Trophoblast cell (in vitro differentiated cells and primary cell): ENCODE measurements at regions not wholly inside any gene's neighbourhood (a gene's known extent, or its start where the extent isn't known, plus 50 kb on each side); places are given as distances from the start of the nearest gene placed in this dataset.
A peak's percentile ranks its signal among the peaks of the same experiment; 100 is the strongest.

Experiments
- DNase-seq, 2 donors: peaks; one replicate each; pipeline ENCODE4 v3.0.0-alpha.2; 2016
- H2AFZ ChIP-seq: 2 replicates; pipeline ENCODE4 v1.6.1; 2013; ENCODE audit warnings: low read length, moderate library complexity, mild to moderate bottlenecking; ENCODE audit not compliant: insufficient read depth, poor library complexity
- H2AK5ac ChIP-seq: 2 replicates; pipeline ENCODE4 v1.6.1; 2013; ENCODE audit warnings: mild to moderate bottlenecking, low read length
- H2BK120ac ChIP-seq: 2 replicates; pipeline ENCODE4 v1.6.1; 2013; ENCODE audit warnings: low read length, mild to moderate bottlenecking, moderate library complexity; ENCODE audit not compliant: insufficient read depth, poor library complexity
- H2BK12ac ChIP-seq: 2 replicates; pipeline ENCODE4 v1.6.1; 2013; ENCODE audit warnings: mild to moderate bottlenecking, low read length, moderate library complexity
- H2BK5ac ChIP-seq: 2 replicates; pipeline ENCODE4 v1.6.1; 2013; ENCODE audit warnings: low read length, low read depth, moderate library complexity, mild to moderate bottlenecking; ENCODE audit not compliant: poor library complexity
- H3K14ac ChIP-seq: 2 replicates; pipeline ENCODE4 v1.6.1; 2013; ENCODE audit warnings: mild to moderate bottlenecking, low read length
- H3K18ac ChIP-seq: 2 replicates; pipeline ENCODE4 v1.6.1; 2013; ENCODE audit warnings: mild to moderate bottlenecking, low read length
- H3K23ac ChIP-seq: 2 replicates; pipeline ENCODE4 v1.6.1; 2013; ENCODE audit warnings: low read length
- H3K27ac ChIP-seq: 2 replicates; pipeline ENCODE4 v1.5.1; 2013; ENCODE audit warnings: low read depth, mild to moderate bottlenecking, inconsistent platforms, low read length, moderate library complexity
- H3K27me3 ChIP-seq: 2 replicates; pipeline ENCODE4 v1.6.1; 2013; ENCODE audit warnings: inconsistent platforms, mild to moderate bottlenecking, low read length, moderate library complexity; ENCODE audit not compliant: insufficient read depth
- H3K36me3 ChIP-seq, 2 experiments: 1 replicate in 1 of 2; 2 replicates in 1 of 2; pipeline ENCODE4 v1.6.1; 2013; ENCODE audit warnings: low read length in 2 of 2, mild to moderate bottlenecking in 2 of 2, moderate library complexity in 1 of 2; ENCODE audit not compliant: insufficient read depth in 2 of 2, control insufficient read depth in 1 of 2
- H3K4ac ChIP-seq: 2 replicates; pipeline ENCODE4 v1.6.1; 2013; ENCODE audit warnings: low read depth, mild to moderate bottlenecking, low read length, moderate library complexity
- H3K4me1 ChIP-seq, 2 experiments: 1 replicate in 1 of 2; 2 replicates in 1 of 2; pipeline ENCODE4 v1.6.1; 2013; ENCODE audit warnings: low read length in 2 of 2, mild to moderate bottlenecking in 2 of 2, moderate library complexity in 1 of 2; ENCODE audit not compliant: insufficient read depth in 2 of 2, control insufficient read depth in 1 of 2
- H3K4me2 ChIP-seq: 2 replicates; pipeline ENCODE4 v1.6.1; 2013; ENCODE audit warnings: inconsistent platforms, mild to moderate bottlenecking, low read length, moderate library complexity
- H3K4me3 ChIP-seq: 2 replicates; pipeline ENCODE4 v1.5.1; 2013; ENCODE audit warnings: mild to moderate bottlenecking, low read depth, low read length, inconsistent platforms
- H3K79me1 ChIP-seq: one replicate; pipeline ENCODE4 v1.6.1; 2013; ENCODE audit warnings: low read length
- H3K79me2 ChIP-seq: 2 replicates; pipeline ENCODE4 v1.6.1; 2013; ENCODE audit warnings: low read length, mild to moderate bottlenecking; ENCODE audit not compliant: control insufficient read depth, insufficient read depth, poor library complexity
- H3K9ac ChIP-seq: 2 replicates; pipeline ENCODE4 v1.6.1; 2013; ENCODE audit warnings: mild to moderate bottlenecking, low read length
- H3K9me3 ChIP-seq: 2 replicates; pipeline ENCODE4 v1.6.1; 2013; ENCODE audit warnings: low read depth, mild to moderate bottlenecking, control low read depth, inconsistent platforms, low read length; ENCODE audit not compliant: insufficient read depth
- H4K12ac ChIP-seq: 2 replicates; pipeline ENCODE4 v1.6.1; 2013; ENCODE audit warnings: low read depth, mild to moderate bottlenecking, low read length, moderate library complexity
- H4K8ac ChIP-seq: 2 replicates; pipeline ENCODE4 v1.6.1; 2013; ENCODE audit warnings: low read depth, mild to moderate bottlenecking, low read length, moderate library complexity
- H4K91ac ChIP-seq: one replicate; pipeline ENCODE4 v1.6.1; 2013; ENCODE audit warnings: low read depth, mild to moderate bottlenecking, low read length, moderate library complexity
- WGBS: extraction: QIAGEN DNeasy Blood & Tissue Kit; methylation state at CpG from one replicate; pipeline ENCODE4 v1.1.7; 2013; ENCODE audit warnings: missing lambda C conversion rate; ENCODE audit not compliant: insufficient read length, insufficient coverage; ENCODE audit errors: extremely low coverage; 5-methylcytosine and 5-hydroxymethylcytosine counted together

DNA sequence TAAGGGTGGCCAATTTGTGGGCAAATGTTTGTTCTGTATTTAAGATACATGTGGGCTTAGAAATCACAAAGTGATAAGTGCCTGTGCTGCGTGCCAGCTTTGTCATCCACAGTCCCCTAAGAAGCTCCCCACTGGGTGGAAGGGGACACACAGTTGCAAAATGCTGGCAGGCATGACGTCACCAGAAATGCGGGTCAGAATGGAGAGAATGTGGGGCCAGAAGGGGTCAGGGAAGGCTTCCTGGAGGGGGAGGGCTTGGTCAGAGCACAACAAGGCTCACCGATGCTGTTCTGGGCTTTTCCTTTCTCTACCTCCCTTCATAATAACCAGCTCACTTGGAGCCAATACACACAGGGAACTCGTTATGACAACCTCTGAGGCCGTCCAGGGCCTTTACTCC is 207.3 kb downstream of the URI1 start:
- no peak overlapping the region for H2AK5ac ChIP-seq
- H3K4me3 ChIP-seq, result no peak overlapping the region
- H3K14ac ChIP-seq, result no peak overlapping the region
- no peak overlapping the region for H2AFZ ChIP-seq
- WGBS, result no CpG with 5 or more reads among the region's 6 CpGs
- H2BK120ac ChIP-seq, result no peak overlapping the region
- H3K4ac ChIP-seq, result no peak overlapping the region
- H3K27ac ChIP-seq, result no peak overlapping the region
- H3K36me3 ChIP-seq, result no peaks in the 10 kb centered on the region
- H2BK5ac ChIP-seq, result no peak overlapping the region
- H3K27me3 ChIP-seq, result no peaks in the 10 kb centered on the region
- no peaks in the 10 kb centered on the region for H3K9me3 ChIP-seq
- H4K12ac ChIP-seq, result no peak overlapping the region
- H3K23ac ChIP-seq, result no peak overlapping the region
- no peak overlapping the region for H2BK12ac ChIP-seq
- no peaks in the 10 kb centered on the region for H3K4me1 ChIP-seq
- no peak overlapping the region for H3K4me2 ChIP-seq
- no peak overlapping the region for H4K8ac ChIP-seq
- peak in 1 of 2 donors; percentile 9 for DNase-seq
- no peak overlapping the region for H3K18ac ChIP-seq
- no peak overlapping the region for H4K91ac ChIP-seq
- no peak overlapping the region for H3K9ac ChIP-seq
- no peaks in the 10 kb centered on the region for H3K79me2 ChIP-seq
- H3K79me1 ChIP-seq, result no peaks in the 10 kb centered on the region

DNA sequence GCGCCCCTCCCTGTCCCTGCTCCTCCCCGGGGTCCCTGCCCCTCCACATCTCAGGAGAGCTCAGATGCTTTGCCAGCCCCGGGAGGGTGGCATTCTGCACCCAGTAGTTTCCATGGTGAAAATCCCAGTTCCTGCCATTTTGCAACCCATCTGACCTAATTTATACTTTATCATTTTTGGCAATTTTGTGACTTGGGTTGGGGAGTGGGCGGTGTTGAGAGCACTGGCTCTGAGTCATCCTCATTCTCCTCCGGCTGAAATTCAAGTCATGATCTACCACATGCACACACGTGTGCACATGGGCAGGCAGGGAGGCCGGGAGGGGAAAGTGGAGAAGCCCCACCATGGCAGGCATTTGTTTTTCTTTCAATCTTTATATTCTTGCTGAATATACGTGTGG is 208.6 kb downstream of the URI1 start:
- Histone ChIP-seq H3K27ac (no peak overlapping the region), H3K79me2 (no peaks in the 10 kb centered on the region), H3K14ac (no peak overlapping the region), H4K91ac (no peak overlapping the region), H2BK5ac (no peak overlapping the region), H3K23ac (no peak overlapping the region), H3K79me1 (no peaks in the 10 kb centered on the region), H2AFZ (no peak overlapping the region), H2AK5ac (no peak overlapping the region), H3K4ac (no peak overlapping the region), H3K27me3 (no peaks in the 10 kb centered on the region), H3K4me1 (no peaks in the 10 kb centered on the region), H3K9ac (no peak overlapping the region), H3K18ac (no peak overlapping the region), H4K8ac (no peak overlapping the region), H3K4me3 (no peak overlapping the region), H3K36me3 (no peaks in the 10 kb centered on the region), H3K9me3 (no peaks in the 10 kb centered on the region), H4K12ac (no peak overlapping the region), H2BK12ac (no peak overlapping the region), H2BK120ac (no peak overlapping the region), H3K4me2 (no peak overlapping the region)
- WGBS, result no CpG with 5 or more reads among the region's 8 CpGs
- no peak for DNase-seq

DNA sequence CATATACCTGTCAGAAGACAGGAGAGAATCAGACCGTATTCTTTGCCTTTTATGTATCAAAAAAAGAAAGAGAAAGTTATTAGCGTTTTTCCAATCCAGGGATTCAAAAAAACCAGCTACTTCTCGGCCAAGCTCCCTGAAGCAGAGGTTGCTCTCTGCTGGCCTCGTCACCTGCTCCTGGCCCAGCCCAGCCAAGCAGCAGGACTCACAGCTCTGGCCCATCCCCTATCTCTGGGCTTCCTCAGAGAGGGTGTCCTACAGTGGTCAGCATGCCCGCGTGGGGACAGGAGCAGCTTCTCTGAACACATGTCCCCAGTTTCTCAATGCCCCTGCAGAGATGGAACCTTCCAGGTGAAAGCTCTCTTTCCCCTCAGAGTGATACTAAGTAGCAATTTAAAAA is 209.0 kb downstream of the URI1 start:
- Histone ChIP-seq H2AK5ac (no peak overlapping the region), H3K9ac (no peak overlapping the region), H3K79me2 (no peaks in the 10 kb centered on the region), H3K23ac (no peak overlapping the region), H3K27ac (no peak overlapping the region), H3K4me3 (no peak overlapping the region), H3K27me3 (no peaks in the 10 kb centered on the region), H2BK5ac (no peak overlapping the region), H2BK12ac (no peak overlapping the region), H4K12ac (no peak overlapping the region), H3K4ac (no peak overlapping the region), H3K14ac (no peak overlapping the region), H3K36me3 (no peaks in the 10 kb centered on the region), H3K4me2 (no peak overlapping the region), H2BK120ac (no peak overlapping the region), H3K18ac (no peak overlapping the region), H3K4me1 (no peaks in the 10 kb centered on the region), H2AFZ (no peak overlapping the region), H3K9me3 (no peaks in the 10 kb centered on the region), H3K79me1 (no peaks in the 10 kb centered on the region), H4K8ac (no peak overlapping the region), H4K91ac (no peak overlapping the region)
- DNase-seq, result no peak
- no CpG with 5 or more reads among the region's 6 CpGs for WGBS

DNA sequence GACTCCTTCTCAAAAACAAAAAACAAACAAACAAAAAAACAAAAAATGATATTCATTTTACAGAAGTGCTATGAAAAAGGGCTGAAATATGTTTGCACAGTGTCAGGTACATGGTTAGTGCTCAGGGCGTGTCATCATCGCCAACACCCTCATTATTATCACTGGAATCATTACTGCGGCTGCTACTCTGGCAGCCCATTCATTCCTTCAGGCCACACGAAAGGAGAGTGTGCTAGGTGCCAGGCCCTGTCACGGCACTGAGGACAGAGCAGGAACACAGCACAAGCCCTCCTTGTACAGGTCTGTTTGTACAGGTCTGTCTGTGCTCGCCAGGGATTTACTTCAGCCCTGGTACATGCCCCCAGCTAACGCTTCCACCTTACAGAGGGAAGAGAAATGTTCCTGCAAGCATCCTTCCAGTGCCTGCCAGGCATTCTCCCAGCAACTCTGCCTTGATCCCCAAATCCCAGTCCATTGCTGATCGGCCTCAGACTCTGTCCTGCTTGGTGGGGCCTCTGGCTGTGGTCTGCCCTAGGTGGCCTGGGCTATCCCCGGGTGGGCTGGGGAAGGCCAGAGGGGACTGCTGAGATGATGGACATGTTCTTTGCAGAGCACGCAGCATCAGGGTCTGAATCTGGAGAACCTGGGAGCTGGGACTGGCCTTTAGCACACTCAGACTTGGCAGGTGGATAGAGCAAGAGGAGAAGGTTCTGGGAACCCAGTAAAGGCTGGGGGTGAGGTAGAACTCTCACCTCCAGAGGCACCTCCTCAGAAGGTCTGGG is 210.7 kb downstream of the URI1 start:
- no peaks in the 10 kb centered on the region for H3K79me2 ChIP-seq
- no peaks in the 10 kb centered on the region for H3K36me3 ChIP-seq
- H4K12ac ChIP-seq, result no peak overlapping the region
- H3K14ac ChIP-seq, result no peak overlapping the region
- WGBS, result no CpG with 5 or more reads among the region's 10 CpGs
- no peak overlapping the region for H3K4me3 ChIP-seq
- H3K9me3 ChIP-seq, result peaks cover 2% of the 10 kb centered on the region
- no peak overlapping the region for H3K18ac ChIP-seq
- no peak overlapping the region for H3K23ac ChIP-seq
- no peak overlapping the region for H4K8ac ChIP-seq
- no peak overlapping the region for H3K9ac ChIP-seq
- no peak overlapping the region for H2BK12ac ChIP-seq
- H3K4ac ChIP-seq, result no peak overlapping the region
- no peak overlapping the region for H3K27ac ChIP-seq
- H2BK120ac ChIP-seq, result no peak overlapping the region
- H2BK5ac ChIP-seq, result no peak overlapping the region
- no peak for DNase-seq
- H2AFZ ChIP-seq, result no peak overlapping the region
- no peaks in the 10 kb centered on the region for H3K27me3 ChIP-seq
- H3K79me1 ChIP-seq, result no peaks in the 10 kb centered on the region
- H4K91ac ChIP-seq, result no peak overlapping the region
- no peak overlapping the region for H2AK5ac ChIP-seq
- H3K4me1 ChIP-seq, result no peaks in the 10 kb centered on the region
- no peak overlapping the region for H3K4me2 ChIP-seq
